NOMO-1 treated with DMSO at 0.1 percent for 48 hours (cell line): ENCODE measurements at regions not wholly inside any gene's neighbourhood (a gene's known extent, or its start where the extent isn't known, plus 50 kb on each side); places are given as distances from the start of the nearest gene placed in this dataset.
"Not testable (repeated sequence)": the region's sequence is repeated elsewhere in the genome, so short reads cannot be mapped to it uniquely, and the experiment has no call there.

ENCODE experiments used
- DNase-seq: peaks from one replicate; lab custom pipeline; 2025; ENCODE audit not compliant: unreplicated experiment; lab: John Stamatoyannopoulos, UW

GRCh38 chr7:146057958-146058357 lies 58.6 kb upstream of the CNTNAP2 start:
- no peak for DNase-seq

- DNase-seq, result no peak
Observed at GRCh38 chr7:146054909-146055308, 61.7 kb upstream of the CNTNAP2 start.

- no peak for DNase-seq
Observed at GRCh38 chr7:146053492-146053891, 63.1 kb upstream of the CNTNAP2 start.

DNA sequence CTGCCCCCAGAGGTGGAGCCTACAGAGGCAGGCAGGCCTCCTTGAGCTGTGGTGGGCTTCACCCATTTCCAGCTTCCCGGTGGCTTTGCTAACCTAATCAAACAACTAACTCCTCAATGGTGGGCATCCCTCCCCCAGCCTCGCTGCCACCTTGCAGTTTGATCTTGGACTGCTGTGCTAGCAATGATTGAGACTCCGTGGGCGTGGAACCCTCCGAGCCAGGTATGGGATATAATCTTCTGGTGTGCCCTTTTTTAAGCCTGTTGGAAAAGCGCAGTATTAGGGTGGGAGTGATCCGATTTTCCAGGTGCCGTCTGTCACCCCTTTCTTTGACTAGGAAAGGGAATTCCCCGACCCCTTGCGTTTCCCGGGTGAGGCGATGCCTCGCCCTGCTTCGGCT lies 73.3 kb upstream of the CNTNAP2 start:
- DNase-seq, result not testable (repeated sequence)

GRCh38 chr7:146028251-146028750 lies 88.3 kb upstream of the CNTNAP2 start:
- DNase-seq, result no peak

DNA sequence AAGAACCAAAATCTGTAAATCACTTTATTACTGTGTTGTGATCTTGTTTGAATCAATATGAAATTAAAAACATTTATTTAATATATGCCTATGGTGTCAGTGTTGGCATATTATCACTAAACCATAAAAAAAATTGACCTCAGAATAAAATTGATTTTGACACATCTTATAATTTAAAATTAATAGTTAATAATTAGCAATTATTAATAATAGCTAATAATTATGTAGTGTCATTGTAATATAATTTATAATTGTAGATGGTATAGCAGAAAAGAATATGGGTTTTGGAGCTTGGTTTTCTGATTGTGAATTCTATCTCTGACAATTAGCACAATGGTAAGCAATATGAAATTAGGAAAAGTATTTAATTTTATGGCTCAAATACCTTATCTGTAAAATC lies 89.4 kb upstream of the CNTNAP2 start:
- DNase-seq, result no peak

GRCh38 chr7:146022776-146023175 lies 93.8 kb upstream of the CNTNAP2 start:
- no peak for DNase-seq

- not testable (repeated sequence) for DNase-seq
Observed at GRCh38 chr7:146019041-146020004, 97.3 kb upstream of the CNTNAP2 start.

DNA sequence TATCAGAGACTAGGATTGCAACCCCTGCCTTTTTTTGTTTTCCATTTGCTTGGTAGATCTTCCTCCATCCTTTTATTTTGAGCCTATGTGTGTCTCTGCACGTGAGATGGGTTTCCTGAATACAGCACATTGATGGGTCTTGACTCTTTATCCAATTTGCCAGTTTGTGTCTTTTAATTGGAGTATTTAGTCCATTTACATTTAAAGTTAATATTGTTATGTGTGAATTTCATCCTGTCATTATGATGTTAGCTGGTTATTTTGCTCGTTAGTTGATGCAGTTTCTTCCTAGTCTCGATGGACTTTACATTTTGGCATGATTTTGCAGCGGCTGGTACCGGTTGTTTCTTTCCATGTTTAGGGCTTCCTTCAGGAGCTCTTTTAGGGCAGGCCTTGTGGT lies 99.2 kb upstream of the CNTNAP2 start:
- DNase-seq, result not testable (repeated sequence)

GRCh38 chr7:146014154-146014553 lies 102.4 kb upstream of the CNTNAP2 start:
- not testable (repeated sequence) for DNase-seq

GRCh38 chr7:146008293-146008692 lies 108.3 kb upstream of the CNTNAP2 start:
- DNase-seq, result no peak

- no peak for DNase-seq
Observed at GRCh38 chr7:146004805-146005204, 111.8 kb upstream of the CNTNAP2 start.

DNA sequence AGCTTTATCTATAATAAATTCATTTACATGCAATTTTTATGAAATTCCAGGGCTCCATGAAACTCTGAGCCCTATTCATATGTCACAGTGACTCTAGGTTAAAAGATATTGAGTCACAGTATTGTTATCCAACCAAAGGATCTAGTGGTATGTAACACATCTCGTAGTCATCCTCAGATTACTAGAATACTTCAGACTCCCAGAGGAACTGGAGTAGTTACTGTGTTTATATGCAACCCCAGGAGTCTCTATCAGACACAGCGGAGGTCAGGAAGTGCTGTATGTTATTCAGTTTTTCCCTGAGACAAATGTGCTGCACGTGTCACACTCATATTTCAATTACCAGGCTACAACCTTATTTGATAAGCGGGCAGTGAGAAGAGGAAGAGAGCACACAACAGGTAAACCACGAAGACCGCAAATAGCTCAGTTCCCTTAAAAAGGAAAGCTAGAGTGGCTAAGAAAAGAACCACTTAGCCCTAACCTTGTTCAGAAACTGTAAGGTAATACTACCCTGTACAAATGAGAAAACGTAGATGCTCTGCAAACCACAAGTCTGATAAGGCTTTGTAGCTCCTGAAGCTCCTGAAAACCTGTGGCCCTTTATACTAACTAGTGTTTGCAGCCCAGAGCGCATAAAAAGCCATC lies 114.0 kb upstream of the CNTNAP2 start:
- DNase-seq, result no peak

GRCh38 chr7:146002008-146002407 lies 114.6 kb upstream of the CNTNAP2 start:
- DNase-seq, result no peak

- DNase-seq, result no peak
Observed at GRCh38 chr7:146000882-146001281, 115.7 kb upstream of the CNTNAP2 start.

DNA sequence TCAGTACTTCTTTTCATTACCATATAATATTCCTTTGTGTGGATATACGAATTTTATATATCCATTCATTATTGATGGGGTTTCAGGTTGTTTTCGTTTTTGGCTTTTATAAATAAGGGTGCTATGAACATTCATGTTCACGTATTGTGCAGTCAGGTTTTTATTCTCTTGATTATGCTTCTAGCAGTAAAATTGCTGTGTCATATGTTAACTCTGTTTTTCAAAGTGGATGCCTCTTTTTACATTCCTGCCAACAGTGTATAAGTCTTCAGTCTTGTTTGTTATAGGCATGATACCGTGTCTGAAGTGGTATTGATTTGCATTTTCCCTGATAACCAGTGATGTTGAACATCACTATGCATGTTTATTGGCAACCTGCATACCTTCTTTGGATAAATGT lies 127.1 kb upstream of the CNTNAP2 start:
- no peak for DNase-seq

DNA sequence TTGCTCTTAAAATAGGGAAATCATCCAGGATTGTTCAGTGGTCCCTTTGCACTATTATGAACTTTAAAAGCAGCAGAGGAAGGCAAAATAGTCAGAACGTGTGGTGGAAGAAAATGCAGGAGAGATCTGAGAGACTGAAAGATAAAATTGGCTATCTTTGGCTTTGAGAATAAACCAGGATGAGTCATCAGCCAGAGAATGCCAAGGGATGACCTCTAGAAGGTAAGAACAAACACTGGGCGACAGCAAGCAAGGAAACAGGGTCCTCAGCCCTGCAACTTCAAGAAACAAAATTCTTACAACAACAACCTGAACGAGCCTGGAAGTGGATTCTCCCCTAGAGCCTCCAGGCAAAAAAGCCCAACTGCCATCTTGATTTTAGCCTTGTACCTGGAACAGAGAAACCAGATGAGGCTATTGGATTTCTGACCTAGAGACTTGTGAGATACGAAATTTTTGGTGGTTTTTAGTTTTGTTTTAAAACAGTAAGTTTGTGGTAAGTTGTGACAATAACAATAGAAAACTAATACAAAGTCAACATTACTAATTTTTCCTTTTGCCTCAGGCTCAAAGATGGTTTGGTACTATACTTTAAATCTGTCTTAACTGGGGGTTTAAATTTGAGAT lies 130.2 kb upstream of the CNTNAP2 start:
- no peak for DNase-seq

DNA sequence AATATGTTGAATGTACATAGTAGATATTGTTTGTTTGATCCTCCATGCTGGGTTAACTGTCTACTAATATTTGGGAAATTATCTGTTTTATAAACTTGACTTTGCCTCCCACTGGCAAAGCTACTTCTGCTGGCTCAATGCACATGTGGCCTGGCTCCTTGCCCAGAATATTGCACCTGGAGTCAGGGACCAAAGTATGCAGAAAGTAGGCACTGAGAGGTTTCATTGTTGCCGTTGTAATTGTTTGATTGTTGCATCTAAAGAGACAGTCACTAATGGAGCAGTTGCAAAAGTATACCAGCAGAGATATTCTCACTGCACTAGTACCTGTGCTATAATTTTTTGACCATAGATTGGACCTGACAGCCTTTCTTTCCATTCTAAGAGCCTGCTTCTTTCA lies 137.8 kb upstream of the CNTNAP2 start:
- no peak for DNase-seq

GRCh38 chr7:145959981-145960380 lies 156.6 kb upstream of the CNTNAP2 start:
- no peak for DNase-seq

DNA sequence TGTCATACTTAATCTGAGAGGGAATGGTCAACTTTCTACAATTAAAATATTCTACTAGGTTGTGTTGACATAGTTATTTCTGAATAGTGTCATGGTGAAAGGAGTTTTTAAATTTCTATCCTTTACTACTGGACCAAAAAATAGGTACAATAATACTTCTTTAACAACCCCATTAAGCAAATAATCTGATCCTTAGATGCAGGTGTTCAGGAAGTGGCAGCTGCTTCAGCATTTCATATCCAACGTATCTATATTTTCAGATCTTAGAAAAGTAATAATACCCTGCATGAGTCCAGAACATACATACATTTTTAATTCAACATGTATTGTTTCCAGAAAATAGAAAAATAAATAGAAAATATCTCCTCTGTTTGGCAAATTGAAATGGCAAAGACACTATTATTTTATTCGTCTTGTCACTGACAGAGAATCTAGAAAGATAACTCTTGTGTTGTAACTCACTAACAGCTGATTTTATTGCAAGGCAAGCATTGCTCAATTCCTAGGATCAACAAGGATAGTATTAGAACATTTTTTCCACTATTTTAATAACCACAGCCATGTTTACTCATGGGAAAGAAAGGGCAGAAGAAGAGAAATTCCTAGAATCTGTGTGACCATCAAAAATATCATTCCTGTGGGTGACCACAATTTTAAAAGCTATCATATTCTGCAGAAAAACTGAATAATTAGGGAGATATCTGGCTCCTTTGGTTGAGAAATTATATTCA lies 159.3 kb upstream of the CNTNAP2 start:
- no peak for DNase-seq

DNA sequence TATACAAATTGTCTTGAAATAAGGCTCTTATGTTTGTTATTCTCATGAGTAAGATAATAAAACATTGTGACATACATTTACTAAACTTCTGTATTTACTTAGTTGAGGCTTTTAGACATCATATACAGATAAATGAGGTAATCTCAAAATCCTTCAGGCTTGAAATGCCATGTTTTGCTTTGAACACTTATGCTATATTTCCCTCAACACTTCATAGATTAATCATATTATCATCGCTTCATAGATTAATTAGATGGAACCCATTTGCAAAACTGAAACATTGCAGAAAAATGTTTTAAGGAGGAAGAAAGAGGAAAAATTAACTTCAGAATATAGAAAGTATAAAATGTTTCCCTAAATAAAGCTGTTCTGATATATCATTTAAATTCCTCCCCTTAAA lies 165.0 kb upstream of the CNTNAP2 start:
- no peak for DNase-seq
